ENCODE measurements at regions not wholly inside any gene's neighbourhood (a gene's known extent, or its start where the extent isn't known, plus 50 kb on each side); places are given as distances from the start of the nearest gene placed in this dataset.

DNA sequence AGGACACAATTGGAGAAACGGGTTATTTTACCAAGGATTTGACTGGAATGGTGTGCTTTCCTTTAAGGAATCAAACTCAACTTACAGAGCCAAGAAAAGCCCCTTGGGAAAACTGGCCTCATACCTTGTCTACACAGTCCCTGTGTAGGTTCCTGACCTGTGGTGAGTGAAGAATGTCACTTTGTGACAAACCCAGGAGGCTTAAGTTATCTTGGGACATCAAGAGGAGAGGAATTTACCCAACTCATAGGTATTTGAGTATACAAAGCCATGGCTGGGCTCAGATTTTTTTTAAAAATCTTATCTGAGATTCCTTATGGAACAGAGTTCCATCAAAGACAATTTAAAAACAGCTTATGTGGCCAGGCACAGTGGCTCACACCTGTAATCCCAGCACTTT is 112.1 kb downstream of the EIF4E start:
- TF ChIP-seq EZH2 (IDR thresholded peaks at IDR 0.05; ENCODE audit: insufficient read depth, low read length), result no peak
- TF ChIP-seq, protein P1, sequence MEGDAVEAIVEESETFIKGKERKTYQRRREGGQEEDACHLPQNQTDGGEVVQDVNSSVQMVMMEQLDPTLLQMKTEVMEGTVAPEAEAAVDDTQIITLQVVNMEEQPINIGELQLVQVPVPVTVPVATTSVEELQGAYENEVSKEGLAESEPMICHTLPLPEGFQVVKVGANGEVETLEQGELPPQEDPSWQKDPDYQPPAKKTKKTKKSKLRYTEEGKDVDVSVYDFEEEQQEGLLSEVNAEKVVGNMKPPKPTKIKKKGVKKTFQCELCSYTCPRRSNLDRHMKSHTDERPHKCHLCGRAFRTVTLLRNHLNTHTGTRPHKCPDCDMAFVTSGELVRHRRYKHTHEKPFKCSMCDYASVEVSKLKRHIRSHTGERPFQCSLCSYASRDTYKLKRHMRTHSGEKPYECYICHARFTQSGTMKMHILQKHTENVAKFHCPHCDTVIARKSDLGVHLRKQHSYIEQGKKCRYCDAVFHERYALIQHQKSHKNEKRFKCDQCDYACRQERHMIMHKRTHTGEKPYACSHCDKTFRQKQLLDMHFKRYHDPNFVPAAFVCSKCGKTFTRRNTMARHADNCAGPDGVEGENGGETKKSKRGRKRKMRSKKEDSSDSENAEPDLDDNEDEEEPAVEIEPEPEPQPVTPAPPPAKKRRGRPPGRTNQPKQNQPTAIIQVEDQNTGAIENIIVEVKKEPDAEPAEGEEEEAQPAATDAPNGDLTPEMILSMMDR (IDR thresholded peaks at IDR 0.05; ENCODE audit: insufficient read depth, low read depth, low read length), result no peak
